Uterus (tissue), 2 donors: ENCODE measurements at regions not wholly inside any gene's neighbourhood (a gene's known extent, or its start where the extent isn't known, plus 50 kb on each side); places are given as distances from the start of the nearest gene placed in this dataset.

Source experiments
- POLR2A ChIP-seq, 2 donors: fragments of 450-650 bp; IDR thresholded peaks; one replicate each; pipeline ENCODE4 v1.6.1; 2016; ENCODE audit warnings: antibody characterized with exemption in 2 of 2, mild to moderate bottlenecking in 1 of 2, moderate library complexity in 1 of 2
- TF ChIP-seq, protein P1 (sequence below), 4 experiments: fragments of 200-600 bp in 2 of 4; fragments of 450-650 bp in 2 of 4; sonication (generic) in 2 of 4; IDR thresholded peaks; one replicate each; pipeline ENCODE4 v1.5.1; 2016 to 2019; ENCODE audit warnings: antibody characterized with exemption in 4 of 4, mild to moderate bottlenecking in 2 of 4, moderate library complexity in 1 of 4

DNA sequence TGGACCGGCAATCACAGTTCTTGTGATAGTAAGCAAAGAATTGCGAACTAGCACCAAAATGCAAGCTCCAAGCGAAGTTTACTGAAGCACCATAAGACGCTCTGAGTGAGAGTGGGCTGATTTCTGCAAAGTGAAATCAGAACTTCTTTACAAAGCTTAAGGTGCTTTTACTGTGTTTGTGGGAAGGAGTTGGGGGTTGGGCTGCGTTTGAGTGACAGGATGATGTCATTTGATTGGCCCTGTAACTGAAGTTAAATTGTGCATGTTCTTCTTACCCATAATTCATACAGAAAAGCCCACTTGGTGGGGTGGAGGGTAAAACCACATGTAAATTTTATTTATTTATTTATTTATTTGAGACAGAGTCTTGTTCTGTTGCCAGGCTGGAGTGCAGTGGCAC is 970.6 kb upstream of the CDH18 start:
- TF ChIP-seq POLR2A (IDR thresholded peaks at IDR 0.05) = no peak
- TF ChIP-seq, protein P1, sequence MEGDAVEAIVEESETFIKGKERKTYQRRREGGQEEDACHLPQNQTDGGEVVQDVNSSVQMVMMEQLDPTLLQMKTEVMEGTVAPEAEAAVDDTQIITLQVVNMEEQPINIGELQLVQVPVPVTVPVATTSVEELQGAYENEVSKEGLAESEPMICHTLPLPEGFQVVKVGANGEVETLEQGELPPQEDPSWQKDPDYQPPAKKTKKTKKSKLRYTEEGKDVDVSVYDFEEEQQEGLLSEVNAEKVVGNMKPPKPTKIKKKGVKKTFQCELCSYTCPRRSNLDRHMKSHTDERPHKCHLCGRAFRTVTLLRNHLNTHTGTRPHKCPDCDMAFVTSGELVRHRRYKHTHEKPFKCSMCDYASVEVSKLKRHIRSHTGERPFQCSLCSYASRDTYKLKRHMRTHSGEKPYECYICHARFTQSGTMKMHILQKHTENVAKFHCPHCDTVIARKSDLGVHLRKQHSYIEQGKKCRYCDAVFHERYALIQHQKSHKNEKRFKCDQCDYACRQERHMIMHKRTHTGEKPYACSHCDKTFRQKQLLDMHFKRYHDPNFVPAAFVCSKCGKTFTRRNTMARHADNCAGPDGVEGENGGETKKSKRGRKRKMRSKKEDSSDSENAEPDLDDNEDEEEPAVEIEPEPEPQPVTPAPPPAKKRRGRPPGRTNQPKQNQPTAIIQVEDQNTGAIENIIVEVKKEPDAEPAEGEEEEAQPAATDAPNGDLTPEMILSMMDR (IDR thresholded peaks at IDR 0.05) = no peak
